Stimulated activated CD8-positive, alpha-beta memory T cell treated with anti-CD3 and anti-CD28 coated beads, Interleukin-4, amount 100 ng/mL, for 48 hours (primary cell): ENCODE measurements at regions not wholly inside any gene's neighbourhood (a gene's known extent, or its start where the extent isn't known, plus 50 kb on each side); places are given as distances from the start of the nearest gene placed in this dataset.

Experiments
- DNase-seq: peaks from one replicate; pipeline ENCODE4 v3.0.0-alpha.2; 2020

- DNase-seq = no peak
These were observed 622.1 kb upstream of the KIRREL3 start for GRCh38 chr11:127622686-127623085.

- no peak for DNase-seq
These were observed 620.1 kb upstream of the KIRREL3 start for GRCh38 chr11:127620671-127621070.

- DNase-seq = no peak
These were observed 619.4 kb upstream of the KIRREL3 start for GRCh38 chr11:127619946-127620345.

GRCh38 chr11:127618721-127619120, 618.2 kb upstream of the KIRREL3 start:
- no peak for DNase-seq

GRCh38 chr11:127616158-127616557, 615.6 kb upstream of the KIRREL3 start:
- no peak for DNase-seq

GRCh38 chr11:127612607-127613006, 612.0 kb upstream of the KIRREL3 start:
- no peak for DNase-seq

GRCh38 chr11:127609025-127609773, 608.6 kb upstream of the KIRREL3 start:
- DNase-seq = no peak

- DNase-seq = no peak
These were observed 607.0 kb upstream of the KIRREL3 start for GRCh38 chr11:127607487-127608085.

GRCh38 chr11:127601578-127601977, 601.0 kb upstream of the KIRREL3 start:
- DNase-seq = no peak

GRCh38 chr11:127600674-127601073, 600.1 kb upstream of the KIRREL3 start:
- DNase-seq = no peak

- DNase-seq = no peak
These were observed 597.9 kb upstream of the KIRREL3 start for GRCh38 chr11:127598476-127598875.

GRCh38 chr11:127596433-127596832, 595.9 kb upstream of the KIRREL3 start:
- DNase-seq = no peak

GRCh38 chr11:127592371-127592770, 591.8 kb upstream of the KIRREL3 start:
- no peak for DNase-seq

- no peak for DNase-seq
These were observed 589.7 kb upstream of the KIRREL3 start for GRCh38 chr11:127590314-127590713.

GRCh38 chr11:127588431-127588830, 587.9 kb upstream of the KIRREL3 start:
- no peak for DNase-seq

- DNase-seq = no peak
These were observed 586.9 kb upstream of the KIRREL3 start for GRCh38 chr11:127587511-127587910.

- no peak for DNase-seq
These were observed 575.6 kb upstream of the KIRREL3 start for GRCh38 chr11:127576210-127576609.

- DNase-seq = no peak
These were observed 573.9 kb upstream of the KIRREL3 start for GRCh38 chr11:127574478-127574877.

- DNase-seq = no peak
These were observed 568.3 kb upstream of the KIRREL3 start for GRCh38 chr11:127568891-127569290.

- DNase-seq = no peak
These were observed 566.8 kb upstream of the KIRREL3 start for GRCh38 chr11:127567237-127567932.

- no peak for DNase-seq
These were observed 564.2 kb upstream of the KIRREL3 start for GRCh38 chr11:127564810-127565209.

- no peak for DNase-seq
These were observed 559.4 kb upstream of the KIRREL3 start for GRCh38 chr11:127559978-127560377.

GRCh38 chr11:127552446-127552845, 551.9 kb upstream of the KIRREL3 start:
- no peak for DNase-seq

GRCh38 chr11:127531167-127531566, 530.6 kb upstream of the KIRREL3 start:
- DNase-seq = no peak
